Transverse colon (tissue), 4 donors: ENCODE measurements at regions not wholly inside any gene's neighbourhood (a gene's known extent, or its start where the extent isn't known, plus 50 kb on each side); places are given as distances from the start of the nearest gene placed in this dataset.

ENCODE experiments used
- DNase-seq: peaks from one replicate; pipeline ENCODE4 v3.0.0-alpha.2; 2019
- H3K27ac ChIP-seq, 4 donors: fragments of 200-600 bp; sonication (generic); 2 replicates each; pipeline ENCODE4 v1.5.1; 2016 to 2018; ENCODE audit warnings: inconsistent platforms in 4 of 4
- H3K27me3 ChIP-seq: fragments of 200-600 bp; sonication (generic); 2 replicates; pipeline ENCODE4 v1.5.1; 2017; ENCODE audit warnings: inconsistent platforms
- H3K36me3 ChIP-seq, 4 donors: fragments of 200-600 bp; sonication (generic); 2 replicates each; pipeline ENCODE4 v1.5.1; 2017 to 2019; ENCODE audit warnings: inconsistent platforms in 4 of 4
- H3K4me1 ChIP-seq, 4 donors: fragments of 200-600 bp; sonication (generic); 2 replicates each; pipeline ENCODE4 v1.5.1; 2017 to 2020; ENCODE audit warnings: inconsistent platforms in 4 of 4
- H3K4me3 ChIP-seq, 4 donors: fragments of 200-600 bp; sonication (generic); 1 replicate in 1 of 4; 2 replicates in 3 of 4; pipeline versions ENCODE4 v1.5.1 to v1.6.1; 2017 to 2019; ENCODE audit warnings: inconsistent platforms in 4 of 4
- H3K9me3 ChIP-seq, 2 donors: fragments of 200-600 bp; sonication (generic); 2 replicates each; pipeline ENCODE4 v1.5.1; 2017 to 2019; ENCODE audit warnings: inconsistent platforms in 2 of 2
- CTCF ChIP-seq, 5 experiments: fragments of 200-600 bp in 3 of 5; fragments of 450-650 bp in 2 of 5; sonication (generic) in 3 of 5; IDR thresholded peaks; 1 replicate in 2 of 5; 2 replicates in 3 of 5; pipeline ENCODE4 v1.5.1; 2016 to 2017; ENCODE audit warnings: antibody characterized with exemption in 5 of 5, inconsistent platforms in 3 of 5, mild to moderate bottlenecking in 2 of 5, moderate library complexity in 1 of 5
- EP300 ChIP-seq: sonication (generic); formaldehyde crosslinking; IDR thresholded peaks from one replicate; pipeline ENCODE4 v1.6.1; 2017; ENCODE audit warnings: antibody characterized with exemption, low read depth
- POLR2A ChIP-seq: fragments of 450-650 bp; IDR thresholded peaks from one replicate; pipeline ENCODE4 v1.6.1; 2016; ENCODE audit warnings: antibody characterized with exemption, mild to moderate bottlenecking, moderate library complexity
- POLR2AphosphoS5 ChIP-seq, 3 donors: sonication (generic); formaldehyde crosslinking; IDR thresholded peaks; one replicate each; pipeline ENCODE4 v1.6.1; 2016; ENCODE audit warnings: antibody characterized with exemption in 3 of 3
- WGBS, 2 donors: methylation state at CpG; one replicate each; pipeline ENCODE4 v1.1.5; 2018; ENCODE audit warnings: low coverage in 1 of 2; 5-methylcytosine and 5-hydroxymethylcytosine counted together
- in situ Hi-C, 4 donors: fragments of 200-750 bp; cut with MboI; loops; one replicate each; pipeline versions ENCODE4 v1.15.0 to v1.15.1; 2017; ENCODE audit warnings: low sequenced_read_pairs in 3 of 4, low pct_ligation_motif_present in 1 of 4, low pct_unique_long_range_greater_than_20kb in 1 of 4
- intact Hi-C: fragments of 100-400 bp; cut with DNase I; formaldehyde crosslinking; loops from one replicate; pipeline ENCODE4 v1.15.1; 2023; ENCODE audit warnings: low total_unique reads

- TF ChIP-seq EP300 (no peak), CTCF (IDR thresholded peaks at IDR 0.05) (no peak), POLR2AphosphoS5 (IDR thresholded peaks at IDR 0.05) (no peak), POLR2A (no peak)
- 34 to 71% methylated on average over 3 to 12 of the region's 12 CpGs for WGBS, 2 donors
- DNase-seq: no peak
- no peaks in the 10 kb centered on the region for H3K4me1 ChIP-seq
- no peaks in the 10 kb centered on the region for H3K9me3 ChIP-seq
- in situ Hi-C loops: no loop called here
- no peak overlapping the region for H3K27ac ChIP-seq
- H3K4me3 ChIP-seq: no peak overlapping the region
- no peaks in the 10 kb centered on the region for H3K27me3 ChIP-seq
- intact Hi-C loops: no loop called here
- no peaks in the 10 kb centered on the region for H3K36me3 ChIP-seq
Observed at GRCh38 chr4:170497112-170497511, 407.4 kb upstream of the AADAT start.

GRCh38 chr4:170491981-170492380, 402.2 kb upstream of the AADAT start:
- H3K4me1 ChIP-seq: no peaks in the 10 kb centered on the region
- H3K27ac ChIP-seq: no peak overlapping the region
- no peak for DNase-seq
- intact Hi-C loops (no loop called here), in situ Hi-C loops (no loop called here)
- WGBS, 2 donors: 50 to 85% methylated on average over 2 of the region's 2 CpGs
- no peaks in the 10 kb centered on the region for H3K36me3 ChIP-seq
- no peaks in the 10 kb centered on the region for H3K9me3 ChIP-seq
- no peak for TF ChIP-seq EP300
- no peak for TF ChIP-seq POLR2AphosphoS5 (IDR thresholded peaks at IDR 0.05)
- TF ChIP-seq CTCF (IDR thresholded peaks at IDR 0.05): no peak
- no peak for TF ChIP-seq POLR2A
- no peak overlapping the region for H3K4me3 ChIP-seq
- H3K27me3 ChIP-seq: no peaks in the 10 kb centered on the region

DNA sequence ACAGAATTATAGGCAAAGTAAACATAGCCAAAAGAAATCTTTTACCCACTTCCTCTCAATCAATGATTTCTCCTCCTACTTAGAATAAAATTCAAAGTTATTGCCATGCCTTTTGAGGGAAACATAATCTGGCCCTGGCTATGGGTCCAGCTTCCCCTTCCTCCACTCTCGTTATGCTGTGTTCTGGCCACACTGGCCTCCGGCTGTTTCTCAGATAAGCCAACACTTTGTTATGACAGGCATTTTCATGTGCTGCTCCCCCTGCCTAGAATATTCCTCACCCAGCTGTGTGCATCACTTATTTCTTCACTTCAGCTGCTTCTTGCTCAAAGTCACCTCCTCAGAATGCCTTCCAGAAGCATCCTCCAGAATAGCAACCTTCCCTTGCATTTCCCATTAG, 386.6 kb upstream of the AADAT start:
- in situ Hi-C loops: no loop called here
- Histone ChIP-seq H3K27ac (no peak overlapping the region), H3K36me3 (no peaks in the 10 kb centered on the region), H3K4me1 (no peaks in the 10 kb centered on the region), H3K9me3 (no peaks in the 10 kb centered on the region), H3K4me3 (no peak overlapping the region), H3K27me3 (no peaks in the 10 kb centered on the region)
- intact Hi-C loops: no loop called here
- no peak for DNase-seq
- WGBS, 2 donors: 14 to 20% methylated on average over 1 to 2 of the region's 2 CpGs
- TF ChIP-seq POLR2AphosphoS5 (IDR thresholded peaks at IDR 0.05) (no peak), CTCF (IDR thresholded peaks at IDR 0.05) (no peak), EP300 (no peak), POLR2A (no peak)

DNA sequence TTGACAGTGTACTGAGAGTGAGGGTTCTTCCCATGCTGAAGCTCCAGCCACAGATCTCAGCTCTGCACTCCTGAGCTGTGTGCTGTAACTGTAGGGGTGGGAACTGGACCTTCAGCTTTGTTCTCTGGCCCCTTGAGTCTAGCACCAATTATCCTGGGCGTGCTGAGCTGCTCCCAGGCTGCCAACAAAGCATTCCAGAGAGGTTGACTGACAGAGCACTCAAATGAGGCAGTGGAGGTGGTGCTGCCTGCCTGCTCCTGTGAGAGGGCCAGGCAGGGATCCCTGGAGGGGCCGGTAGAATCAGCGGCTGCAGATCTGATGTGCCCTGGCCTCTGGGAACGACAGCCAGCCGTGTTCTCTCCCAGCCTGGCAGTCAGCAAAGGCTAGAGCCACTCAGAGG, 375.7 kb upstream of the AADAT start:
- no peak for TF ChIP-seq CTCF (IDR thresholded peaks at IDR 0.05)
- no peak for TF ChIP-seq EP300
- no peak for TF ChIP-seq POLR2AphosphoS5 (IDR thresholded peaks at IDR 0.05)
- TF ChIP-seq POLR2A: no peak
- no peak overlapping the region for H3K4me3 ChIP-seq
- H3K27ac ChIP-seq: no peak overlapping the region
- no peak for DNase-seq
- H3K4me1 ChIP-seq: no peaks in the 10 kb centered on the region
- no peaks in the 10 kb centered on the region for H3K27me3 ChIP-seq
- in situ Hi-C loops: no loop called here
- H3K36me3 ChIP-seq: no peaks in the 10 kb centered on the region
- intact Hi-C loops: no loop called here
- 66% methylated on average over 5 of the region's 5 CpGs; no CpG with 5 or more reads in 1 of the 2 donors for WGBS, 2 donors
- no peaks in the 10 kb centered on the region for H3K9me3 ChIP-seq
